ENCODE measurements at regions not wholly inside any gene's neighbourhood (a gene's known extent, or its start where the extent isn't known, plus 50 kb on each side); places are given as distances from the start of the nearest gene placed in this dataset.

DNA sequence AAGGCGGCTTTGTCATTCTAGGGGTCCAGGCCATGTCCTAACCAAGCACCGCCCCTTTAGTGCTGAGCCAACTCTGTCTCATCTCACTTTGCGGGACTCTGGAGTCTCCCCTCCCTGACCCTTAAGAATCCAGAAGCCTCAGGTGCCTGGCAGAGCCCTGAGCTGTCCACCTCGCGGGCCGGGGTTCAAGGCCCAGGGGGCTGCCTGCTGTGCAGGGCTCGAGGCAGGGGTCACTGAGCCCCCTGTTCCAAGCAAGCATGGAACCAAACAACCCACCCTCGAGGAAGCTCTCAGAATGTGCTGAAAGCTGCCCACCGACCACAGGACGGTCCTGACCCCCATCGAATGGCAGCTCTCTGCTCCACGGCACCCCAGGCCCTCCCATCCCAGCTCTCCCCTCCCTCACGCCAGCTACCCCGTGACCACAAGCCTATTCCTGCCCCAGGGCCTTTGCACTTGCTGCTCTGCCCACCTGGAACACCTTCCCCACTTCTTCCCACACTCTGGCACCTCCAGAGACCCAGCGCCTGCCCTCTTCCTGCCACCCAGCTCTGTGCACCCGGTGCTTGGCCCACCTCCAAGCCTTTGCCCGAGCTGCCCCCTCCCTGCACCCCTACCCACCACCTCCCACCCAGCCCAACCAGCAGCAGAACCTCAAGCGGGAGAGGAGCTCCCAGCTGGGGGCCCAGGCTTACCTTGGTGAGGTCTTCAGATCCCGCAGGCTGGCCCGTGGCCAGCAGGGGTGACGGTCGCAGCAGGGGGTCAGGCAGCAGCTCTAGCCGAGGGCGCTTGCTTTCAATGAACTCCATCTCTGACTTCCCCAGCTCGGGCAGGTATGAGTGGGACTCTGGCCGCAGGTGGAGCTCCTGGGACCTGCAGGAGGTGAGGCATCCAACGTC is 84.3 kb downstream of the NCOR2 start:
- H3K4me3 ChIP-seq (ENCODE audit: low read depth, low read length), result no peak overlapping the region
- TF ChIP-seq, protein P1, sequence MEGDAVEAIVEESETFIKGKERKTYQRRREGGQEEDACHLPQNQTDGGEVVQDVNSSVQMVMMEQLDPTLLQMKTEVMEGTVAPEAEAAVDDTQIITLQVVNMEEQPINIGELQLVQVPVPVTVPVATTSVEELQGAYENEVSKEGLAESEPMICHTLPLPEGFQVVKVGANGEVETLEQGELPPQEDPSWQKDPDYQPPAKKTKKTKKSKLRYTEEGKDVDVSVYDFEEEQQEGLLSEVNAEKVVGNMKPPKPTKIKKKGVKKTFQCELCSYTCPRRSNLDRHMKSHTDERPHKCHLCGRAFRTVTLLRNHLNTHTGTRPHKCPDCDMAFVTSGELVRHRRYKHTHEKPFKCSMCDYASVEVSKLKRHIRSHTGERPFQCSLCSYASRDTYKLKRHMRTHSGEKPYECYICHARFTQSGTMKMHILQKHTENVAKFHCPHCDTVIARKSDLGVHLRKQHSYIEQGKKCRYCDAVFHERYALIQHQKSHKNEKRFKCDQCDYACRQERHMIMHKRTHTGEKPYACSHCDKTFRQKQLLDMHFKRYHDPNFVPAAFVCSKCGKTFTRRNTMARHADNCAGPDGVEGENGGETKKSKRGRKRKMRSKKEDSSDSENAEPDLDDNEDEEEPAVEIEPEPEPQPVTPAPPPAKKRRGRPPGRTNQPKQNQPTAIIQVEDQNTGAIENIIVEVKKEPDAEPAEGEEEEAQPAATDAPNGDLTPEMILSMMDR (IDR thresholded peaks at IDR 0.05; ENCODE audit: control insufficient read depth, extremely low read depth, insufficient read depth), result no peak
- DNase-seq (ENCODE audit: low read depth), result no peak

DNA sequence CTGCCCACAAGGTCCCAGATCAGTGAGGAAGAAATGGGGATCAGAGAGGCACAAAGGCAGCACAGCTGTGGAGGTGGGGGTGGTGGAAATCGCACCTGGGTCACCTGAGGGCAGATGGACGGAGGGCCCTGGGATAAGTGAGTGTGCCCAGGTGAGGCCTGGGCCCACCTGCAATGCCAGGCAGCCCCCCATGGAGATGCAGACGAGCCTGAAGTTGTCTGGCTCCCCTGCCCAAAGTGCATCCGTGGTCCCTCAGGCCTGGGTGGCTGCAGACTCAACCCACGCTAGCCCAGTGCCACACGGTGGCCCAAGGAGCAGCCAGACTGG is 84.9 kb downstream of the NCOR2 start:
- no peak for DNase-seq (ENCODE audit: low read depth)
- TF ChIP-seq, protein P1 (IDR thresholded peaks at IDR 0.05; ENCODE audit: control insufficient read depth, extremely low read depth, insufficient read depth), result no peak
- H3K4me3 ChIP-seq (ENCODE audit: low read depth, low read length), result no peak overlapping the region

DNA sequence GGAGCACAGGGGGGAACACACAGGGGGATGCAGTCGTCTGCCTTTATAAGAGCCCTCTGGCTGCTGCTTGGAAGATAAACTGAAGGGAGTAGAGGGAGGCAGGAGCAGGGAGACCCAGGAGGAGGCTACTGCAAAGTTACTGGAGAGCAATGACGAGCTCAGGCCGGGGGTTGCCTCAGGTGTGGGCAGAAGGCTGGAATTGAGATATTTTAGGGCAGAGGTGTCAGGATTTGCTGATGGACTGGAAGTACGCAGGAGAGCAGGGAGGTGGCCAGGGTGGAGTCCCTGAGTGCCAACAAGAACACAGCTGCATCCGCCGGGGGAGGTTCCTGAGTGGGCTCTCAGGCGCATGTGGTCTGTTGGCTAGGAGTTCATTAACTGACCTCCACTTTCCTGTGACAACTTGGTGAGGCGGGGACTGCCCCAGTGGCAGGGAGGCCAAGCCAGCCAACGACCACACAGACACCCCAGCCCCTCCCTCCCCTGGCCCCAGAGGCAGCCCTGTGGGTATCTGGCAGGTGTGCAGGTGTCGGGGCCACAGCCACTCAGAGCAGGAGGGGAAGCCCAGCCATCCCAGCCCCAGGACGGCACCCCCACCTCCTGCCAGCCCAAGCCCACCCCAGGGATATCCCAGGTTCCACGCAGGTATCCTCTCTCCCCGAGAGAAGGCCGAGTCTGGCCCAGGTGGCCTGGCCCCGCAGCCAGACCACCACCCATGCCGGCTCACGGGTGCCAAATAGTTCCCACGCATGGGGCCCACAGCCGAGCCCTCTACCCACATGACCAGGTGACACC is 85.4 kb downstream of the NCOR2 start:
- TF ChIP-seq, protein P1 (IDR thresholded peaks at IDR 0.05; ENCODE audit: control insufficient read depth, extremely low read depth, insufficient read depth), result no peak
- no peak for DNase-seq (ENCODE audit: low read depth)
- no peak overlapping the region for H3K4me3 ChIP-seq (ENCODE audit: low read depth, low read length)

DNA sequence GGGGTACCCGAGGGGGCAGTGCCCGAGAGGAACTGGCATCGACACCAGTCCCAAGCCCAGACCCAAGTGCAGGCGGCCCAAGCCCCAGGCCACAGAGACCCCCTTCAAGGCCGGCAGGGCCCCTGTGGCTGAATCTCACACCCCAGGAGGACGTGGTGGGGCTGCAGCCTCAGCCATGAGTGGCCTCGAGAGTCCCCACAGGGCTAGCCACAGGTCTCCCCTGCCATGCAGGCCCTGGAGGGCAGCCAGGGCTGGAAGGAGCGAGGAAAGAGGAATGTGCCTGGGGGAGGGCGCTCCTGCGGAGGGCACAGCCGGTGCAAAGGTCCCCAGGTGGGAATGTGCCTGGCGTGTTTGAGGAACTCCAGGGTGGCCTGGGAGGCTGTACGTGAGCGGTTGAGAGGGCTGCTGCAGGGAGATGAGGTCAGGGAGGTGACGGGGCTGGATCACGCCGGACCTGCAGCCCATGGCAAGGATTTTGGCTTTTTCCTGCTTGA is 86.1 kb downstream of the NCOR2 start:
- H3K4me3 ChIP-seq (ENCODE audit: low read depth, low read length), result no peak overlapping the region
- TF ChIP-seq, protein P1 (IDR thresholded peaks at IDR 0.05; ENCODE audit: control insufficient read depth, extremely low read depth, insufficient read depth), result no peak
- DNase-seq (ENCODE audit: low read depth), result no peak

DNA sequence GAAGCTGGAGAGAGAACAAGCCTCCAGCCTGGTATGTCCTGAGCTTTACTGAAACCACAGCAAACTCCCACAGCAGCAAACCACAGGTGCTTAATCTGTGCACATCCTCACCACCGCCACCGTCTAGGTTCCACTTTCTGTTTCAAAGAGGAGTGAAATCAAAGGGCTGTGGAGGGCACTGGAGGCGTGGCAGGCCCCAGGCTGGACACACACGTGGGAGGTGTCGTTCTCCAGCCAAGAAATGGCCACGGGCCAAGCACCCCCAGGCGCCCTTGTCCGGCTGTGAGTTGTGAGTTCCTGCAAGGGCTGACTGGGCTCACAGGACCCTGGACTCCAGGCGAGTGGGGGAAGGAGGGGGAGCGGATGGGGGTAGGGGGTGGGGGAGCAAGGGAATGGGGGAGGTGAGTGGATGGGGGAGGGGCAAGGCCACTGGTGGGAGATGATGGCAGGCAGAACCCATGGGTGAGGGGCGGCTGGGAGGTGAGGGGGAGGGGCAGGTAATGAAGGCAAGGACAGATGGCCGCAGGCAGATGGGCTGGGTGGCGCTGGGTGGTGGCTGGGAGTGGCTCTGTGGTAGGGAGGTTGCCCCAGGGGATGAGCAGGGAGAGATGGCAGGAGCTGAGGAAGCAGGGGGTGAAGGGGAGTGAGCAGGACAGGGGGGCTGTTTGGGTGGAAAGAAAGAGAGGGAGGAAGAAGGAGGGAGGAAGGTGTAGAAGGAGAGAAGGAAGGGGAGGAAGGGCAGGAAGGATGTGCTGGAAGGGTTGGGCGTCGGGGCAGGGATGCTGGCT is 86.7 kb downstream of the NCOR2 start:
- TF ChIP-seq, protein P1 (IDR thresholded peaks at IDR 0.05; ENCODE audit: control insufficient read depth, extremely low read depth, insufficient read depth), result no peak
- H3K4me3 ChIP-seq (ENCODE audit: low read depth, low read length), result no peak overlapping the region
- no peak for DNase-seq (ENCODE audit: low read depth)

DNA sequence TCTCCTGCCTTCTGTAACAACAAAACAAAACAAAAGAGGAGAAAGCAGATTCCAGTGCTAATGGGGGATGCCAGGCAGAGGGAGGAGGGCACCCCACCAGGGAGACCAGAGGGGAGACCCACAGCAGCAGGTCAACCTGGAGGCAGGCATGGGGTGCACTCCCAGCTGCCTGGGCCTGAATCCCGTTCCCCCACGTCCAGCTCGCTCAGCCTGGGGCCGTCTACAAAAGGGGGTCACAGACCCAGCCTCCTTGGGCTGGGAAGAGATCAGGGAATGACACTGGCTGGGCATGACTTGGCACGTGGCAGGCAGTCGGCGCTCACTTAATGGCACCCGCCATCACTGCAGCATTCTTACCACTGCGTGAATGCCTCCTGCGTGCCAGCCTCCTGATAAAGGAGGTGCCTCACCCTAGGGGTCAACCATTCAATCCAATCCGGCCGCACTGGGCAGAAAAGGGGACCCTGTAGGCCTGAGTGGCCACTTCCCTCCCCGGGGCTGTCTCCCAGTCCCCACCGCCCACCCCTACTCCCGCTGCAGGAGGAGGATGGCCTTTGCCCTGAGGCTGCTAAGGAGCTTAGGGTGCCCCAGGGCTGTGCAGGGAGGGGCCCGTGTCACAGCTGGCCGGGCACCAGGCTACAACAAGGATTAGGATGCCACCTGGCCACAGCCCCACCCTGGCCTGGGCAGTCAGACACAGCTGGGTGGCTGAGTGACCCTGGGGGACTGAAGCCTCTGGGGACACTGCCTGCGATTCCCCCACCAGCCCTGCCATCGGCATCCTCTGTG is 87.5 kb downstream of the NCOR2 start:
- DNase-seq (ENCODE audit: low read depth), result no peak
- TF ChIP-seq, protein P1 (IDR thresholded peaks at IDR 0.05; ENCODE audit: control insufficient read depth, extremely low read depth, insufficient read depth), result no peak
- no peak overlapping the region for H3K4me3 ChIP-seq (ENCODE audit: low read depth, low read length)

Data from LNCaP clone FGC (cell line).